ENCODE measurements at regions not wholly inside any gene's neighbourhood (a gene's known extent, or its start where the extent isn't known, plus 50 kb on each side); places are given as distances from the start of the nearest gene placed in this dataset.
"Not testable (repeated sequence)": the region's sequence is repeated elsewhere in the genome, so short reads cannot be mapped to it uniquely, and the experiment has no call there.

GRCh38 chr5:83865579-83865978 lies 144.9 kb upstream of the HAPLN1 start:
- peaks cover 6% of the 10 kb centered on the region for H3K9me3 Mint-ChIP-seq (ENCODE audit: low read depth)
- no peak for DNase-seq (ENCODE audit: low spot score, unreplicated experiment)
- no peaks in the 10 kb centered on the region for H3K27me3 Mint-ChIP-seq
- H3K27ac Mint-ChIP-seq = no peak overlapping the region
- TF ChIP-seq, protein P1, sequence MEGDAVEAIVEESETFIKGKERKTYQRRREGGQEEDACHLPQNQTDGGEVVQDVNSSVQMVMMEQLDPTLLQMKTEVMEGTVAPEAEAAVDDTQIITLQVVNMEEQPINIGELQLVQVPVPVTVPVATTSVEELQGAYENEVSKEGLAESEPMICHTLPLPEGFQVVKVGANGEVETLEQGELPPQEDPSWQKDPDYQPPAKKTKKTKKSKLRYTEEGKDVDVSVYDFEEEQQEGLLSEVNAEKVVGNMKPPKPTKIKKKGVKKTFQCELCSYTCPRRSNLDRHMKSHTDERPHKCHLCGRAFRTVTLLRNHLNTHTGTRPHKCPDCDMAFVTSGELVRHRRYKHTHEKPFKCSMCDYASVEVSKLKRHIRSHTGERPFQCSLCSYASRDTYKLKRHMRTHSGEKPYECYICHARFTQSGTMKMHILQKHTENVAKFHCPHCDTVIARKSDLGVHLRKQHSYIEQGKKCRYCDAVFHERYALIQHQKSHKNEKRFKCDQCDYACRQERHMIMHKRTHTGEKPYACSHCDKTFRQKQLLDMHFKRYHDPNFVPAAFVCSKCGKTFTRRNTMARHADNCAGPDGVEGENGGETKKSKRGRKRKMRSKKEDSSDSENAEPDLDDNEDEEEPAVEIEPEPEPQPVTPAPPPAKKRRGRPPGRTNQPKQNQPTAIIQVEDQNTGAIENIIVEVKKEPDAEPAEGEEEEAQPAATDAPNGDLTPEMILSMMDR (IDR thresholded peaks at IDR 0.05; ENCODE audit: unreplicated experiment) = no peak
- no peak overlapping the region for H3K4me3 Mint-ChIP-seq (ENCODE audit: low read depth)
- no peaks in the 10 kb centered on the region for H3K36me3 Mint-ChIP-seq (ENCODE audit: insufficient read depth)
- peaks cover 5% of the 10 kb centered on the region for H3K4me1 Mint-ChIP-seq (ENCODE audit: low read depth)

GRCh38 chr5:83864652-83865051 lies 144.0 kb upstream of the HAPLN1 start:
- Mint-ChIP-seq H3K4me1 (ENCODE audit: low read depth) (peaks cover 5% of the 10 kb centered on the region), H3K9me3 (ENCODE audit: low read depth) (peaks cover 6% of the 10 kb centered on the region), H3K4me3 (ENCODE audit: low read depth) (no peak overlapping the region), H3K27ac (no peak overlapping the region), H3K36me3 (ENCODE audit: insufficient read depth) (no peaks in the 10 kb centered on the region), H3K27me3 (no peaks in the 10 kb centered on the region)
- TF ChIP-seq, protein P1 (IDR thresholded peaks at IDR 0.05; ENCODE audit: unreplicated experiment) = no peak
- DNase-seq (ENCODE audit: low spot score, unreplicated experiment) = no peak

- peaks cover 10% of the 10 kb centered on the region for H3K4me1 Mint-ChIP-seq (ENCODE audit: low read depth)
- no peaks in the 10 kb centered on the region for H3K27me3 Mint-ChIP-seq
- no peak overlapping the region for H3K27ac Mint-ChIP-seq
- no peaks in the 10 kb centered on the region for H3K36me3 Mint-ChIP-seq (ENCODE audit: insufficient read depth)
- DNase-seq (ENCODE audit: low spot score, unreplicated experiment) = no peak
- H3K4me3 Mint-ChIP-seq (ENCODE audit: low read depth) = no peak overlapping the region
- H3K9me3 Mint-ChIP-seq (ENCODE audit: low read depth) = peaks cover 6% of the 10 kb centered on the region
- TF ChIP-seq, protein P1 (IDR thresholded peaks at IDR 0.05; ENCODE audit: unreplicated experiment) = no peak
Observed at GRCh38 chr5:83857341-83857740, 136.7 kb upstream of the HAPLN1 start.

DNA sequence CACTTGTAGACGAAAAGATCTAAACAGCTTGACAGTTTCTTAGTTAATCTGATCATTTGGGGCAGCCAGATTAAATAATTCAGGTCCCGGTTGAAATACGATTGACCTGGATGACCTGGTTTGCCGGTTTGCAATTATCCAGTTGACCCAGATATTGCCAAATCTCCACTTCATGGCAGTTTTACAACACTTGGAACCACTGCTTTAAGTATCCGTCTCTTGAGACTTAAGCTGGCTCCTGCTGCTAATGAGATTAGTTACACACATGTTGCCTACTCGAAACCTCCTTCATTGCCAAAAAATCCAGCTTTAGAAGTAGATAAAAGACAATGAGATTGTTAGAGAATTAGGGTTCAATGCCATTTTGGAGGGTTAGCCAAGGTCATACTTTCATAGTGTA lies 136.2 kb upstream of the HAPLN1 start:
- Mint-ChIP-seq H3K9me3 (ENCODE audit: low read depth) (peaks cover 6% of the 10 kb centered on the region), H3K27me3 (no peaks in the 10 kb centered on the region), H3K4me3 (ENCODE audit: low read depth) (no peak overlapping the region), H3K27ac (no peak overlapping the region), H3K36me3 (ENCODE audit: insufficient read depth) (no peaks in the 10 kb centered on the region), H3K4me1 (ENCODE audit: low read depth) (peaks cover 10% of the 10 kb centered on the region)
- TF ChIP-seq, protein P1 (IDR thresholded peaks at IDR 0.05; ENCODE audit: unreplicated experiment) = no peak
- no peak for DNase-seq (ENCODE audit: low spot score, unreplicated experiment)

DNA sequence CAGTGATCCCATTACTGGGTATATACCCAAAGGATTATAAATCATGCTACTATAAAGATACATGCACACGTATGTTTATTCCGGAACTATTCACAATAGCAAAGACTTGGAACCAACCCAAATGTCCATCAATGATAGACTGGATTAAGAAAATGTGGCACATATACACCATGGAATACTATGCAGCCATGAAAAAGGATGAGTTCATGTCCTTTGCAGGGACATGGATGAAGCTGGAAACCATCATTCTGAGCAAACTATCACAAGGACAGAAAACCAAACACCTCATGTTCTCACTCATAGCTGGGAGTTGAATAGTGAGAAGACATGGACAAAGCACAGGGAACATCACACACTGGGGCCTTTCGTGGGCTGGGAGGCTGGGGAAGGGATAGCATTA lies 129.8 kb upstream of the HAPLN1 start:
- not testable (repeated sequence) for H3K4me1 Mint-ChIP-seq (ENCODE audit: low read depth); H3K4me3 Mint-ChIP-seq (ENCODE audit: low read depth); H3K27ac Mint-ChIP-seq; H3K9me3 Mint-ChIP-seq (ENCODE audit: low read depth); H3K27me3 Mint-ChIP-seq; DNase-seq (ENCODE audit: low spot score, unreplicated experiment); H3K36me3 Mint-ChIP-seq (ENCODE audit: insufficient read depth)

GRCh38 chr5:83848941-83849340 lies 128.3 kb upstream of the HAPLN1 start:
- no peak for DNase-seq (ENCODE audit: low spot score, unreplicated experiment)
- H3K27ac Mint-ChIP-seq = no peak overlapping the region
- H3K9me3 Mint-ChIP-seq (ENCODE audit: low read depth) = no peaks in the 10 kb centered on the region
- H3K36me3 Mint-ChIP-seq (ENCODE audit: insufficient read depth) = no peaks in the 10 kb centered on the region
- no peak overlapping the region for H3K4me3 Mint-ChIP-seq (ENCODE audit: low read depth)
- H3K27me3 Mint-ChIP-seq = no peaks in the 10 kb centered on the region
- TF ChIP-seq, protein P1 (IDR thresholded peaks at IDR 0.05; ENCODE audit: unreplicated experiment) = no peak
- H3K4me1 Mint-ChIP-seq (ENCODE audit: low read depth) = peaks cover 4% of the 10 kb centered on the region

Data from progenitor cell of endocrine pancreas (in vitro differentiated cells).